ENCODE measurements at regions not wholly inside any gene's neighbourhood (a gene's known extent, or its start where the extent isn't known, plus 50 kb on each side); places are given as distances from the start of the nearest gene placed in this dataset.

DNA sequence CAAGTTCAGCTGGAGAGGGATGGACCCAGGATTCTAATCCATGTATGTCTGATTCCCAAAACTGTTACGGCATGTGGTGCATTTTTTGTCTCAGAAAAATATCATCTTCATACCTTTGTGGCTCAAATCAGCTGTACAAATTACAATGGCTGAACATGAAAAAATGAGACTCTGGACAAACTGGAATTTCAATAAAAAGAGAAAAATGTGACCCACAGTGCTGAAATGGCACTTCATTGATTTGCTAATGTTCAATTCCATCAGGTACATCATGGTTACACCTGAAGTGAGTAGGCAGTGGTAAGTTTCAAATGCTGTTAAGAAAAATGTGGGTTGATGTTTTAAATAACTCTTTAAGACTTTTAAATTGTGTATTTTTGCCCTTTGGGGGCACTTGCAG is 165.6 kb upstream of the CAND1 start:
- TF ChIP-seq CTCF (IDR thresholded peaks at IDR 0.05): no peak
- TF ChIP-seq POLR2A (IDR thresholded peaks at IDR 0.05): no peak
- no peak for TF ChIP-seq POLR2AphosphoS5 (IDR thresholded peaks at IDR 0.05)

All from breast epithelium (tissue), 3 donors.